GM23338 (cell line): ENCODE measurements at regions not wholly inside any gene's neighbourhood (a gene's known extent, or its start where the extent isn't known, plus 50 kb on each side); places are given as distances from the start of the nearest gene placed in this dataset.
"Not testable (repeated sequence)": the region's sequence is repeated elsewhere in the genome, so short reads cannot be mapped to it uniquely, and the experiment has no call there.

Experiments
- ATAC-seq: fragments of 200-7000 bp; cut with Tn5 transposase; 3 replicates; pipeline ENCODE4 v1.9.1; 2020
- DNase-seq: peaks from one replicate; pipeline ENCODE4 v3.0.0-alpha.2; 2015; ENCODE audit warnings: low spot score
- H2AFZ ChIP-seq: fragments of 200-600 bp; sonication (generic); 2 replicates; pipeline ENCODE4 v1.8.0; 2016; ENCODE audit warnings: antibody characterized with exemption, mild to moderate bottlenecking, moderate library complexity
- H3F3A ChIP-seq: fragments of 200-600 bp; sonication (generic); replicated peaks from 2 replicates; pipeline ENCODE4 v1.8.0; 2017; ENCODE audit warnings: antibody characterized with exemption, mixed run types, low read depth
- H3K27ac ChIP-seq: fragments of 200-600 bp; sonication (generic); 2 replicates; pipeline ENCODE4 v1.6.1; 2016; ENCODE audit warnings: low read depth
- H3K27me3 ChIP-seq: fragments of 200-600 bp; sonication (generic); 2 replicates; pipeline ENCODE4 v1.8.0; 2016; ENCODE audit warnings: mild to moderate bottlenecking, mixed run types, moderate library complexity; ENCODE audit not compliant: insufficient read depth
- H3K36me3 ChIP-seq: fragments of 200-600 bp; sonication (generic); 2 replicates; pipeline ENCODE4 v1.8.0; 2016; ENCODE audit warnings: mild to moderate bottlenecking; ENCODE audit not compliant: insufficient read depth
- H3K4me1 ChIP-seq: fragments of 200-600 bp; sonication (generic); 2 replicates; pipeline ENCODE4 v1.8.0; 2016; ENCODE audit warnings: mild to moderate bottlenecking, moderate library complexity; ENCODE audit not compliant: insufficient read depth
- H3K4me2 ChIP-seq: fragments of 200-600 bp; sonication (generic); 2 replicates; pipeline ENCODE4 v1.7.1; 2017; ENCODE audit warnings: mixed run types
- H3K4me3 ChIP-seq: fragments of 200-600 bp; sonication (generic); 2 replicates; pipeline ENCODE4 v1.6.1; 2016; ENCODE audit warnings: mixed run types
- H3K79me2 ChIP-seq: fragments of 200-600 bp; sonication (generic); replicated peaks from 2 replicates; pipeline ENCODE4 v1.8.0; 2017; ENCODE audit warnings: mild to moderate bottlenecking; ENCODE audit not compliant: insufficient read depth
- H3K9me2 ChIP-seq: fragments of 200-600 bp; sonication (generic); 2 replicates; pipeline ENCODE4 v1.8.0; 2017; ENCODE audit not compliant: insufficient read depth
- H4K20me1 ChIP-seq: fragments of 200-600 bp; sonication (generic); replicated peaks from 2 replicates; pipeline ENCODE4 v1.8.0; 2017; ENCODE audit warnings: mild to moderate bottlenecking; ENCODE audit not compliant: insufficient read depth
- H3K27ac Mint-ChIP-seq: 2 replicates; pipeline ENCODE4 v1.8.0; 2020; ENCODE audit warnings: inconsistent platforms, mild to moderate bottlenecking, moderate library complexity, mixed read lengths
- H3K27me3 Mint-ChIP-seq: 3 replicates; pipeline ENCODE4 v1.8.0; 2022; ENCODE audit warnings: low read depth, mild to moderate bottlenecking, moderate library complexity, mixed read lengths, inconsistent platforms; ENCODE audit not compliant: insufficient read depth, poor library complexity
- H3K36me3 Mint-ChIP-seq: 3 replicates; pipeline ENCODE4 v1.8.0; 2021; ENCODE audit warnings: low read depth, mild to moderate bottlenecking, inconsistent platforms, moderate library complexity, mixed read lengths
- H3K4me1 Mint-ChIP-seq: 3 replicates; pipeline ENCODE4 v1.8.0; 2020; ENCODE audit warnings: mild to moderate bottlenecking, inconsistent platforms, mixed read lengths
- H3K4me3 Mint-ChIP-seq: 3 replicates; pipeline ENCODE4 v1.8.0; 2021; ENCODE audit warnings: moderate library complexity, mild to moderate bottlenecking, inconsistent platforms, mixed read lengths
- H3K9me3 Mint-ChIP-seq: 3 replicates; pipeline ENCODE4 v1.8.0; 2020; ENCODE audit warnings: moderate library complexity, mild to moderate bottlenecking, inconsistent platforms, mixed read lengths
- CREB1 ChIP-seq: fragments of 250-450 bp; sonication (Bioruptor Pico); IDR thresholded peaks from 2 replicates; pipeline ENCODE4 v1.5.0; 2020; ENCODE audit warnings: low read depth, mild to moderate bottlenecking, moderate library complexity
- CTCF ChIP-seq, 2 experiments: fragments of 200-600 bp in 1 of 2; sonication (generic) in 1 of 2; conservative IDR thresholded peaks; 2 replicates each; pipeline versions ENCODE4 v1.5.1 to v1.6.1; 2016 to 2017; ENCODE audit warnings: antibody characterized with exemption in 2 of 2, low read depth in 2 of 2, mild to moderate bottlenecking in 2 of 2, moderate library complexity in 1 of 2
- EZH2phosphoT487 ChIP-seq: fragments of 200-600 bp; sonication (generic); IDR thresholded peaks from one replicate; pipeline ENCODE4 v1.8.1; 2018; ENCODE audit warnings: antibody characterized with exemption; ENCODE audit not compliant: unreplicated experiment
- JUNB ChIP-seq: IDR thresholded peaks from one replicate; pipeline ENCODE4 v1.6.1; 2016; ENCODE audit warnings: antibody characterized with exemption; ENCODE audit not compliant: unreplicated experiment
- POLR2AphosphoS5 ChIP-seq: IDR thresholded peaks from 2 replicates; pipeline ENCODE4 v1.6.1; 2016; ENCODE audit warnings: antibody characterized with exemption, low read depth
- STAT1 ChIP-seq: IDR thresholded peaks from one replicate; pipeline ENCODE4 v1.6.1; 2016; ENCODE audit warnings: antibody characterized with exemption; ENCODE audit not compliant: unreplicated experiment
- ZNF114 ChIP-seq: fragments of 250-450 bp; sonication (Bioruptor Pico); IDR thresholded peaks from 2 replicates; pipeline ENCODE4 v1.5.0; 2020; ENCODE audit warnings: mild to moderate bottlenecking, moderate library complexity
- ZNF331 ChIP-seq: fragments of 250-450 bp; sonication (Bioruptor Pico); IDR thresholded peaks from 2 replicates; pipeline ENCODE4 v1.5.0; 2020; ENCODE audit warnings: low read depth, mild to moderate bottlenecking, moderate library complexity
- ZNF462 ChIP-seq: fragments of 250-450 bp; sonication (Bioruptor Pico); IDR thresholded peaks from 2 replicates; pipeline ENCODE4 v1.5.0; 2020; ENCODE audit warnings: mild to moderate bottlenecking, moderate library complexity

GRCh38 chr2:8613207-8613999, 68.5 kb upstream of the ID2 start:
- H3K27me3 ChIP-seq, H3K79me2 ChIP-seq, H3K4me3 Mint-ChIP-seq, H3K4me1 ChIP-seq, H3K4me3 ChIP-seq, H2AFZ ChIP-seq, H3K36me3 Mint-ChIP-seq, ATAC-seq, H3K27ac ChIP-seq, H3K36me3 ChIP-seq, H3K27me3 Mint-ChIP-seq, H3K4me2 ChIP-seq, DNase-seq, H3K27ac Mint-ChIP-seq, H3K9me3 Mint-ChIP-seq, H4K20me1 ChIP-seq, H3F3A ChIP-seq, H3K4me1 Mint-ChIP-seq, H3K9me2 ChIP-seq: not testable (repeated sequence)

GRCh38 chr2:8614646-8615045, 67.2 kb upstream of the ID2 start:
- Histone ChIP-seq H2AFZ (no peak overlapping the region), H3K79me2 (no peaks in the 10 kb centered on the region), H3K9me2 (no peaks in the 10 kb centered on the region; the same call in 1 of the 2 replicates), H3F3A (no peaks in the 10 kb centered on the region), H4K20me1 (no peaks in the 10 kb centered on the region), H3K4me3 (no peak overlapping the region), H3K36me3 (no peaks in the 10 kb centered on the region), H3K4me1 (no peaks in the 10 kb centered on the region), H3K27ac (no peak overlapping the region), H3K4me2 (no peak overlapping the region), H3K27me3 (no peaks in the 10 kb centered on the region)
- no peak overlapping the region for H3K27ac Mint-ChIP-seq
- H3K4me3 Mint-ChIP-seq = no peak overlapping the region
- TF ChIP-seq STAT1 = no peak
- TF ChIP-seq POLR2AphosphoS5 = no peak
- 0 out of 3 replicates have a peak, but pooled peaks cover 3% of the 10 kb centered on the region for H3K36me3 Mint-ChIP-seq
- peaks cover 5% of the 10 kb centered on the region for H3K9me3 Mint-ChIP-seq
- peaks cover 1% of the 10 kb centered on the region; the same call in 1 of the 3 replicates for H3K4me1 Mint-ChIP-seq
- DNase-seq (no peak), ATAC-seq (no peak)
- H3K27me3 Mint-ChIP-seq = peaks cover 5% of the 10 kb centered on the region

GRCh38 chr2:8615252-8615575, 66.6 kb upstream of the ID2 start:
- no peaks in the 10 kb centered on the region; the same call in 1 of the 2 replicates for H3K9me2 ChIP-seq
- ATAC-seq (no peak), DNase-seq (no peak)
- H4K20me1 ChIP-seq = no peaks in the 10 kb centered on the region
- H3K27ac Mint-ChIP-seq = no peak overlapping the region
- H2AFZ ChIP-seq = no peak overlapping the region
- 0 out of 3 replicates have a peak, but pooled peaks cover 3% of the 10 kb centered on the region for H3K36me3 Mint-ChIP-seq
- no peaks in the 10 kb centered on the region for H3K27me3 ChIP-seq
- H3K4me1 Mint-ChIP-seq = no peaks in the 10 kb centered on the region
- H3K79me2 ChIP-seq = no peaks in the 10 kb centered on the region
- H3K4me3 ChIP-seq = no peak overlapping the region
- H3K4me3 Mint-ChIP-seq = no peak overlapping the region
- no peak overlapping the region for H3K4me2 ChIP-seq
- peaks cover 5% of the 10 kb centered on the region for H3K9me3 Mint-ChIP-seq
- H3K27ac ChIP-seq = no peak overlapping the region
- no peaks in the 10 kb centered on the region for H3K4me1 ChIP-seq
- no peaks in the 10 kb centered on the region for H3F3A ChIP-seq
- no peaks in the 10 kb centered on the region for H3K36me3 ChIP-seq
- peaks cover 7% of the 10 kb centered on the region for H3K27me3 Mint-ChIP-seq
- no peak for TF ChIP-seq ZNF331 (CRISPR knock-in tag)
- TF ChIP-seq CREB1 (CRISPR knock-in tag) = no peak
- TF ChIP-seq JUNB = no peak
- no peak for TF ChIP-seq ZNF462 (CRISPR knock-in tag)
- no peak for TF ChIP-seq STAT1
- TF ChIP-seq ZNF114 (CRISPR knock-in tag) = no peak
- no peak for TF ChIP-seq EZH2phosphoT487
- no peak for TF ChIP-seq CTCF (conservative IDR thresholded peaks at IDR 0.05; ENCODE audit: low read depth in 2 of 2)
